Neural progenitor cell (in vitro differentiated cells): ENCODE measurements at regions not wholly inside any gene's neighbourhood (a gene's known extent, or its start where the extent isn't known, plus 50 kb on each side); places are given as distances from the start of the nearest gene placed in this dataset.

Experiments used
- DNase-seq: peaks from one replicate; pipeline ENCODE4 v3.0.0-alpha.2; 2016; ENCODE audit warnings: low spot score
- H2AFZ ChIP-seq: fragments of 200-600 bp; sonication (generic); replicated peaks from 2 replicates; pipeline ENCODE4 v1.6.1; 2016; ENCODE audit warnings: antibody characterized with exemption
- H3F3A ChIP-seq: fragments of 200-600 bp; sonication (generic); 2 replicates; pipeline ENCODE4 v1.6.1; 2016; ENCODE audit warnings: antibody characterized with exemption, low read depth
- H3K27ac ChIP-seq: fragments of 200-600 bp; sonication (generic); 2 replicates; pipeline ENCODE4 v1.5.1; 2016; ENCODE audit warnings: mild to moderate bottlenecking
- H3K27me3 ChIP-seq: fragments of 200-600 bp; sonication (generic); 2 replicates; pipeline ENCODE4 v1.6.1; 2016; ENCODE audit warnings: mild to moderate bottlenecking, moderate library complexity
- H3K36me3 ChIP-seq: fragments of 200-600 bp; sonication (generic); 2 replicates; pipeline ENCODE4 v1.5.1; 2016
- H3K4me1 ChIP-seq: fragments of 200-600 bp; sonication (generic); 2 replicates; pipeline ENCODE4 v1.6.1; 2016; ENCODE audit warnings: mixed run types
- H3K4me2 ChIP-seq: fragments of 200-600 bp; sonication (generic); 2 replicates; pipeline ENCODE4 v1.6.1; 2016
- H3K4me3 ChIP-seq: fragments of 200-600 bp; sonication (generic); 2 replicates; pipeline ENCODE4 v1.5.1; 2016
- H3K79me2 ChIP-seq: fragments of 200-600 bp; sonication (generic); 2 replicates; pipeline ENCODE4 v1.6.1; 2016; ENCODE audit warnings: low read depth
- H3K9ac ChIP-seq: fragments of 200-600 bp; sonication (generic); 2 replicates; pipeline ENCODE4 v1.6.1; 2016
- H3K9me3 ChIP-seq: fragments of 200-600 bp; sonication (generic); 2 replicates; pipeline ENCODE4 v1.5.1; 2016; ENCODE audit warnings: low read depth
- H4K20me1 ChIP-seq: fragments of 200-600 bp; sonication (generic); 2 replicates; pipeline ENCODE4 v1.6.1; 2016; ENCODE audit warnings: low read depth
- H3K27ac Mint-ChIP-seq: 3 replicates; pipeline ENCODE4 v1.8.0; 2021; ENCODE audit warnings: mixed read lengths
- H3K27me3 Mint-ChIP-seq: 2 replicates; pipeline ENCODE4 v1.8.0; 2022; ENCODE audit warnings: low read depth, mild to moderate bottlenecking, inconsistent platforms, moderate library complexity, mixed read lengths; ENCODE audit not compliant: insufficient read depth
- H3K36me3 Mint-ChIP-seq: 3 replicates; pipeline ENCODE4 v1.8.0; 2021; ENCODE audit warnings: mixed read lengths
- H3K4me1 Mint-ChIP-seq: 3 replicates; pipeline ENCODE4 v1.8.0; 2021; ENCODE audit warnings: mixed read lengths
- H3K4me3 Mint-ChIP-seq: 3 replicates; pipeline ENCODE4 v1.8.0; 2021; ENCODE audit warnings: mild to moderate bottlenecking, moderate library complexity, mixed read lengths
- H3K9me3 Mint-ChIP-seq: 3 replicates; pipeline ENCODE4 v1.8.0; 2020; ENCODE audit warnings: mixed read lengths
- EZH2 ChIP-seq: fragments of 200-600 bp; sonication (generic); IDR thresholded peaks from 2 replicates; pipeline ENCODE4 v1.6.1; 2017; ENCODE audit warnings: antibody characterized with exemption, mild to moderate bottlenecking, moderate library complexity
- EZH2phosphoT487 ChIP-seq: fragments of 200-600 bp; sonication (generic); IDR thresholded peaks from 2 replicates; pipeline ENCODE4 v1.6.1; 2017; ENCODE audit warnings: antibody characterized with exemption
- TF ChIP-seq, protein P1 (sequence below): fragments of 200-600 bp; sonication (generic); IDR thresholded peaks from 2 replicates; pipeline ENCODE4 v1.5.1; 2017; ENCODE audit warnings: antibody characterized with exemption, mild to moderate bottlenecking

DNA sequence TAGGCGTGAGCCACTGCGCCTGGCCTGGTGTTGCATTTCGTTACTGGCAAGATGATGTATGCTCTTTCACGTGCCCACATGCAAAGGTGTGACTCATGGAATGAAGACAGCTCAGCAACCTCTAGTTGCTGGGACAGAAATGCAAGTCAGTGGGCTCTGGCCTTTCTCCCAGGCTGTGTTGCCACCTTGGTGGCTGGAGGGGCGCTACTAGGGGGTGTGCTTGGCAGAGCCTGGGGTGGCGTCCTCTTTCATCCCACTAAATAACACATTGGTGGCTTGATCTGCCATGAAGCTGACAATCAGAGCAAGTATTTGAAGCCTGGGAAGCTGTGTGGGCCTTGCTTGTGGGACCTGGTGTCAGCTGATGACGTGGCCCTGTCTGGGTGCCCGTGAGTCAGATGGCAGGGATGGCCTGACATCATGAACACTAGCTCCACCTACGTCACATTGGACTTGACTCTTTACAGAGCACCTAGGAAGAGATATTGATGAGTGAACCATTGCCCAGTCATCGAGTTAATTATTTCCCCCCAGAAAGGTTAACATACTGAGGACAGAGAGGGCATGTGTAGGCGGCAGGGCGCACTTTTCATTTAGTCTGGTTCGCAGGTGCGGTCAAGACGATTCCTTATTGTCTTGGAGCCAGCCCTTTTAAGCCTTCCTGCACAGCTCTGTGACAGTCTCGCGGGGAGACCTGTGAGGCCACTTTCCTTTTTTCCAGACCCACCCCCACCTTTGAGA, 154.2 kb downstream of the TM9SF2 start:
- H3F3A ChIP-seq, result peaks cover 46% of the 10 kb centered on the region
- no peak overlapping the region for H3K27ac ChIP-seq
- peaks cover 41% of the 10 kb centered on the region for H3K4me1 Mint-ChIP-seq
- no peaks in the 10 kb centered on the region for H3K27me3 ChIP-seq
- peaks cover 4% of the 10 kb centered on the region for H3K27me3 Mint-ChIP-seq
- H3K4me3 ChIP-seq, result no peak overlapping the region
- no peaks in the 10 kb centered on the region for H3K9me3 Mint-ChIP-seq
- H3K27ac Mint-ChIP-seq, result peak overlapping the region; percentile 61
- H2AFZ ChIP-seq, result no peak overlapping the region
- H3K9ac ChIP-seq, result no peak overlapping the region
- H3K36me3 Mint-ChIP-seq, result no peaks in the 10 kb centered on the region
- H4K20me1 ChIP-seq, result no peaks in the 10 kb centered on the region
- H3K4me1 ChIP-seq, result peaks cover 42% of the 10 kb centered on the region
- H3K36me3 ChIP-seq, result no peaks in the 10 kb centered on the region
- H3K4me3 Mint-ChIP-seq, result peak overlapping the region; percentile 88
- H3K4me2 ChIP-seq, result no peak overlapping the region
- peaks cover 40% of the 10 kb centered on the region for H3K79me2 ChIP-seq
- H3K9me3 ChIP-seq, result no peaks in the 10 kb centered on the region
- no peak for TF ChIP-seq EZH2
- no peak for TF ChIP-seq EZH2phosphoT487
- TF ChIP-seq, protein P1, sequence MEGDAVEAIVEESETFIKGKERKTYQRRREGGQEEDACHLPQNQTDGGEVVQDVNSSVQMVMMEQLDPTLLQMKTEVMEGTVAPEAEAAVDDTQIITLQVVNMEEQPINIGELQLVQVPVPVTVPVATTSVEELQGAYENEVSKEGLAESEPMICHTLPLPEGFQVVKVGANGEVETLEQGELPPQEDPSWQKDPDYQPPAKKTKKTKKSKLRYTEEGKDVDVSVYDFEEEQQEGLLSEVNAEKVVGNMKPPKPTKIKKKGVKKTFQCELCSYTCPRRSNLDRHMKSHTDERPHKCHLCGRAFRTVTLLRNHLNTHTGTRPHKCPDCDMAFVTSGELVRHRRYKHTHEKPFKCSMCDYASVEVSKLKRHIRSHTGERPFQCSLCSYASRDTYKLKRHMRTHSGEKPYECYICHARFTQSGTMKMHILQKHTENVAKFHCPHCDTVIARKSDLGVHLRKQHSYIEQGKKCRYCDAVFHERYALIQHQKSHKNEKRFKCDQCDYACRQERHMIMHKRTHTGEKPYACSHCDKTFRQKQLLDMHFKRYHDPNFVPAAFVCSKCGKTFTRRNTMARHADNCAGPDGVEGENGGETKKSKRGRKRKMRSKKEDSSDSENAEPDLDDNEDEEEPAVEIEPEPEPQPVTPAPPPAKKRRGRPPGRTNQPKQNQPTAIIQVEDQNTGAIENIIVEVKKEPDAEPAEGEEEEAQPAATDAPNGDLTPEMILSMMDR, result no peak
- peak; percentile 45 for DNase-seq

DNA sequence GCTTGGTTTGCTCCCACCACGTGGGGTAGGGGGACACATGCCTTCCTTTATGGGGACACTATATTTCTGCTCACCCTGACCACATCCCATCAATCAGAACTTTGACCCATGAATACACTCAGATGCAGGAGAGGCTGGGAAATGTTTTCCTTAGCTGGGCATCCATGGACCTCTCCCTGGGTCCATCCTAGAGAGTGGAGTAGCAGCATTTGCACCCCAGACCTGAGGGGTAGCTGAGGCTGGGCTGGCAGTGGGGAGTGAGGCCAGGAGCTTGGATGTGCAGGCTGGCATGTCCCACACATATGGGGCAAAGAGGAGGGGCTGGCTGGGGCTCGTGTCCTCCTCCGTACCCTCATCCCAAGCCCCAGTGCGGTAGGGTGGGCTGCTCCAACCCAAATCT, 152.8 kb downstream of the TM9SF2 start:
- Histone ChIP-seq H2AFZ (no peak overlapping the region), H3K4me3 (no peak overlapping the region), H3F3A (peaks cover 32% of the 10 kb centered on the region), H3K4me1 (peaks cover 28% of the 10 kb centered on the region), H4K20me1 (no peaks in the 10 kb centered on the region), H3K79me2 (peaks cover 26% of the 10 kb centered on the region), H3K4me2 (no peak overlapping the region), H3K27me3 (no peaks in the 10 kb centered on the region), H3K36me3 (no peaks in the 10 kb centered on the region), H3K9me3 (no peaks in the 10 kb centered on the region), H3K9ac (no peak overlapping the region), H3K27ac (no peak overlapping the region)
- TF ChIP-seq EZH2phosphoT487 (no peak), EZH2 (no peak)
- TF ChIP-seq, protein P1, result no peak
- Mint-ChIP-seq H3K36me3 (no peaks in the 10 kb centered on the region), H3K27me3 (peaks cover 4% of the 10 kb centered on the region), H3K27ac (no peak overlapping the region), H3K4me1 (peaks cover 26% of the 10 kb centered on the region), H3K4me3 (no peak overlapping the region), H3K9me3 (no peaks in the 10 kb centered on the region)
- no peak for DNase-seq

DNA sequence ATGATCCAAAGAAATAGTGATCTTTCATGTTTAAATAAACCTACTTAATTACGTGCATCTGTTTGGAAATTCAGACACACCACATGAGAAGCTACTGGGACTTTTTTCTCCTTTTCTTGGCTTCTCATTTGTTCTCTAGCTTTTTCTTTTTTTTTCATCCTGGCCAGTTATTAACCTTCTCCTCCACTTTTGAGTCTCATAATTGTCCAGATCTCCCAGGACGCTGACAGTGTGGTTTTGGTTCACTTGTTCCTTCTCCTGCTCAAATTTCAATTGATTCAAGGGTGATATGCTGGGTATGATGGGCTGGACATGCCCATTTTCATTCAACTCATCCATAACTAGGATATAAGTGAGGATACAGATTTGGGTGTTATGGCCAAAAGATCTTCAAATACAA, 152.3 kb downstream of the TM9SF2 start:
- no peak overlapping the region for H3K9ac ChIP-seq
- no peaks in the 10 kb centered on the region for H3K36me3 ChIP-seq
- Mint-ChIP-seq H3K36me3 (no peaks in the 10 kb centered on the region), H3K4me1 (peaks cover 22% of the 10 kb centered on the region), H3K4me3 (no peak overlapping the region), H3K9me3 (no peaks in the 10 kb centered on the region), H3K27me3 (peaks cover 4% of the 10 kb centered on the region), H3K27ac (no peak overlapping the region)
- H2AFZ ChIP-seq, result no peak overlapping the region
- no peaks in the 10 kb centered on the region for H4K20me1 ChIP-seq
- DNase-seq, result no peak
- H3K4me1 ChIP-seq, result peaks cover 26% of the 10 kb centered on the region
- H3F3A ChIP-seq, result peaks cover 26% of the 10 kb centered on the region
- H3K9me3 ChIP-seq, result no peaks in the 10 kb centered on the region
- H3K79me2 ChIP-seq, result peaks cover 20% of the 10 kb centered on the region
- H3K4me3 ChIP-seq, result no peak overlapping the region
- TF ChIP-seq EZH2phosphoT487, result no peak
- TF ChIP-seq EZH2, result no peak
- TF ChIP-seq, protein P1, result no peak
- no peaks in the 10 kb centered on the region for H3K27me3 ChIP-seq
- H3K4me2 ChIP-seq, result no peak overlapping the region
- H3K27ac ChIP-seq, result no peak overlapping the region
